K562 (cell line): ENCODE measurements at regions not wholly inside any gene's neighbourhood (a gene's known extent, or its start where the extent isn't known, plus 50 kb on each side); places are given as distances from the start of the nearest gene placed in this dataset.

Source experiments
- ATAC-seq: fragments of 200-7000 bp; cut with Tn5 transposase; 3 replicates; pipeline ENCODE4 v1.9.1; 2020; ENCODE audit warnings: moderate library complexity
- BruUV-seq: library from RNA; stranded (reverse); fragments of 400-500 nt; replicated peaks from 2 replicates; lab custom pipeline; 2021; lab: Mats Ljungman, UMichigan
- CTCF ChIA-PET: fragments of 300-600 bp; formaldehyde crosslinking; extraction: SDS; loops from one replicate; lab custom pipeline; 2021; ENCODE audit warnings: low intra/inter-chr PET ratio; lab: Yijun Ruan, JAX
- POLR2A ChIA-PET: fragments of 300-600, 350-650 bp; sonication (Branson Sonifier 250); formaldehyde crosslinking; extraction: SDS; loops from one replicate; lab custom pipeline; 2021; ENCODE audit warnings: antibody characterized with exemption, inconsistent platforms; lab: Yijun Ruan, JAX
- DNase-seq, 4 experiments: peaks; one replicate each; pipeline versions ENCODE4 v3.0.0 to v3.0.0-alpha.2; 2011 to 2018; ENCODE audit warnings: low spot score in 3 of 4, mixed read lengths in 3 of 4; ENCODE audit errors: extremely low read depth in 1 of 4
- FAIRE-seq: peaks from 2 replicates; lab custom pipeline; 2011; peaks lifted over from hg19 to GRCh38; lab: Jason Lieb, UNC
- H2AFZ ChIP-seq: 2 replicates; pipeline ENCODE4 v1.6.0; 2011; ENCODE audit warnings: low read depth, low read length, control low read depth, inconsistent platforms
- H3K27ac ChIP-seq: fragments of 200-600 bp; 3 replicates; pipeline ENCODE4 v1.8.0; 2011; ENCODE audit warnings: low read depth, mild to moderate bottlenecking, control low read depth, inconsistent platforms, low read length, moderate library complexity, mixed read lengths; ENCODE audit errors: extremely low read depth
- H3K27me3 ChIP-seq, 2 experiments: fragments of 300-600 bp in 1 of 2; 2 replicates in 1 of 2; 3 replicates in 1 of 2; pipeline versions ENCODE4 v1.6.0 to v1.8.0; 2011; ENCODE audit warnings: inconsistent platforms in 2 of 2, low read length in 2 of 2, mild to moderate bottlenecking in 1 of 2, mixed read lengths in 1 of 2, moderate library complexity in 1 of 2; ENCODE audit not compliant: control insufficient read depth in 2 of 2, insufficient read depth in 2 of 2
- H3K36me3 ChIP-seq: fragments of 300-600 bp; 3 replicates; pipeline ENCODE4 v1.8.0; 2011; ENCODE audit warnings: mild to moderate bottlenecking, low read length, inconsistent platforms; ENCODE audit not compliant: control insufficient read depth, insufficient read depth
- H3K4me1 ChIP-seq, 2 experiments: fragments of 200-600 bp in 1 of 2; replicated peaks in 1 of 2; 2 replicates in 1 of 2; 3 replicates in 1 of 2; pipeline versions ENCODE4 v1.5.1 to v1.8.0; 2011; ENCODE audit warnings: inconsistent platforms in 2 of 2, low read length in 2 of 2, mild to moderate bottlenecking in 1 of 2, mixed read lengths in 1 of 2, moderate library complexity in 1 of 2; ENCODE audit not compliant: control insufficient read depth in 2 of 2, insufficient read depth in 2 of 2
- H3K4me2 ChIP-seq: 2 replicates; pipeline ENCODE4 v1.6.1; 2011; ENCODE audit warnings: low read length, control low read depth, inconsistent platforms, mixed read lengths; ENCODE audit not compliant: insufficient read depth
- H3K4me3 ChIP-seq: fragments of 200-600 bp; sonication (generic), shearing (Covaris generic); 2 replicates; pipeline ENCODE4 v1.5.1; 2016; ENCODE audit warnings: control low read depth, inconsistent platforms
- H3K79me2 ChIP-seq: fragments of 200-600 bp; 3 replicates; pipeline ENCODE4 v1.8.0; 2011; ENCODE audit warnings: low read length, inconsistent platforms; ENCODE audit not compliant: control insufficient read depth, insufficient read depth
- H3K9ac ChIP-seq, 2 experiments: 2 replicates each; pipeline versions ENCODE4 v1.6.0 to v1.6.1; 2011; ENCODE audit warnings: low read depth in 2 of 2, low read length in 2 of 2, control low read depth in 1 of 2, inconsistent platforms in 1 of 2, mild to moderate bottlenecking in 1 of 2, mixed read lengths in 1 of 2; ENCODE audit not compliant: insufficient read depth in 1 of 2
- H3K9me1 ChIP-seq: one replicate; pipeline ENCODE4 v1.6.0; 2011; ENCODE audit warnings: inconsistent platforms, mild to moderate bottlenecking, low read length, moderate library complexity; ENCODE audit not compliant: control insufficient read depth, insufficient read depth
- H3K9me3 ChIP-seq: replicated peaks from 2 replicates; pipeline ENCODE4 v1.5.1; 2011; ENCODE audit warnings: low read depth, low read length, inconsistent platforms; ENCODE audit not compliant: control insufficient read depth, insufficient read depth
- H4K20me1 ChIP-seq: replicated peaks from 2 replicates; pipeline ENCODE4 v1.6.1; 2011; ENCODE audit warnings: low read length, inconsistent platforms, mixed read lengths; ENCODE audit not compliant: control insufficient read depth, insufficient read depth
- CC2D1A ChIP-seq: fragments of 450-650 bp; IDR thresholded peaks from 2 replicates; pipeline ENCODE4 v1.6.1; 2017; ENCODE audit warnings: mild to moderate bottlenecking
- CCAR2 ChIP-seq: fragments of 200-400 bp; formaldehyde crosslinking; IDR thresholded peaks from 2 replicates; pipeline ENCODE4 v1.6.1; 2017; ENCODE audit warnings: mild to moderate bottlenecking, low read depth, low read length
- E4F1 ChIP-seq: fragments of 250-450 bp; sonication (Bioruptor Pico); IDR thresholded peaks from 2 replicates; pipeline ENCODE4 v1.5.0; 2021; ENCODE audit warnings: mild to moderate bottlenecking, borderline replicate concordance
- KLF13 ChIP-seq: fragments of 450-650 bp; IDR thresholded peaks from 2 replicates; pipeline ENCODE4 v1.6.1; 2016; ENCODE audit warnings: missing genetic modification characterization, low read depth, mild to moderate bottlenecking, missing compliant biosample characterization, moderate library complexity, borderline replicate concordance
- RBM14 ChIP-seq: fragments of 200-400 bp; formaldehyde crosslinking; IDR thresholded peaks from 2 replicates; pipeline ENCODE4 v1.6.1; 2018; ENCODE audit warnings: low read depth, mild to moderate bottlenecking, low read length, moderate library complexity, borderline replicate concordance; ENCODE audit not compliant: insufficient read depth
- THAP12 ChIP-seq: fragments of 250-450 bp; sonication (Bioruptor Pico); IDR thresholded peaks from 2 replicates; pipeline ENCODE4 v1.9.0; 2021; ENCODE audit warnings: mild to moderate bottlenecking, inconsistent platforms
- XRCC4 ChIP-seq: IDR thresholded peaks from one replicate; pipeline ENCODE4 v1.6.1; 2011; ENCODE audit not compliant: insufficient read depth, insufficient read length; ENCODE audit errors: extremely low read depth
- ZNF280B ChIP-seq: fragments of 250-450 bp; sonication (Bioruptor Pico); IDR thresholded peaks from 2 replicates; pipeline ENCODE4 v1.5.1; 2021; ENCODE audit warnings: mild to moderate bottlenecking
- ZNF311 ChIP-seq: fragments of 250-450 bp; sonication (Bioruptor Pico); IDR thresholded peaks from 2 replicates; pipeline ENCODE4 v1.4.0; 2020; ENCODE audit warnings: mild to moderate bottlenecking, moderate library complexity
- WGBS: fragments of 100-300 bp; shearing (Covaris generic); methylation state at CpG from one replicate; pipeline ENCODE4 v1.1.6; 2016; ENCODE audit warnings: low coverage, mixed read lengths; ENCODE audit not compliant: insufficient coverage; ENCODE audit errors: missing lambda C conversion rate; 5-methylcytosine and 5-hydroxymethylcytosine counted together
- in situ Hi-C: fragments of 300-500 bp; cut with MboI; formaldehyde crosslinking; loops from 4 replicates; pipeline ENCODE4 v1.15.0; 2018; ENCODE audit warnings: inconsistent platforms, mixed read lengths
- intact Hi-C: fragments of 100-400 bp; cut with micrococcal nuclease; formaldehyde crosslinking; loops from 2 replicates; pipeline ENCODE4 v1.14.2; 2022

GRCh38 chr1:82494117-82494516, 693.4 kb downstream of the ADGRL2 start:
- no peak overlapping the region for H3K4me2 ChIP-seq
- TF ChIP-seq E4F1 (CRISPR knock-in tag) (no peak), XRCC4 (no peak), ZNF311 (no peak), RBM14 (no peak), CC2D1A (no peak), CCAR2 (no peak), THAP12 (CRISPR knock-in tag) (no peak), ZNF280B (no peak), KLF13 (tag) (no peak)
- in situ Hi-C loops = no loop called here
- ChIA-PET POLR2A (no interaction called here), CTCF (no interaction called here)
- no peak for ATAC-seq
- no peaks in the 10 kb centered on the region for H3K36me3 ChIP-seq
- H3K4me1 ChIP-seq = no peaks in the 10 kb centered on the region
- intact Hi-C loops = no loop called here
- H3K79me2 ChIP-seq = no peaks in the 10 kb centered on the region
- no peak overlapping the region for H3K4me3 ChIP-seq
- no peak for FAIRE-seq
- H2AFZ ChIP-seq = no peak overlapping the region
- H3K9me1 ChIP-seq = no peaks in the 10 kb centered on the region
- WGBS = 0% methylated on average over 3 of the region's 3 CpGs
- no TSS peak for BruUV-seq
- no peaks in the 10 kb centered on the region for H3K9me3 ChIP-seq
- no peak overlapping the region for H3K27ac ChIP-seq
- no peak for DNase-seq
- H3K9ac ChIP-seq = no peak overlapping the region
- H3K27me3 ChIP-seq = no peaks in the 10 kb centered on the region
- H4K20me1 ChIP-seq = no peaks in the 10 kb centered on the region
